Upper lobe of left lung (tissue), 6 donors: ENCODE measurements at regions not wholly inside any gene's neighbourhood (a gene's known extent, or its start where the extent isn't known, plus 50 kb on each side); places are given as distances from the start of the nearest gene placed in this dataset.
A peak's percentile ranks its signal among the peaks of the same experiment; 100 is the strongest.
"Not testable (repeated sequence)": the region's sequence is repeated elsewhere in the genome, so short reads cannot be mapped to it uniquely, and the experiment has no call there.

Experiments used
- ATAC-seq, 2 donors: fragments of 200-7000 bp; cut with Tn5 transposase; one replicate each; pipeline ENCODE4 v1.9.1; 2022; ENCODE audit warnings: mild to moderate bottlenecking in 2 of 2, moderate library complexity in 2 of 2; ENCODE audit not compliant: low FRiP score in 2 of 2
- DNase-seq, 2 donors: peaks; one replicate each; pipeline ENCODE4 v3.0.0-alpha.2; 2019 to 2020
- H3K27ac ChIP-seq, 4 donors: fragments of 200-600 bp; sonication (generic); one replicate each; pipeline ENCODE4 v1.5.1; 2016 to 2019
- H3K27me3 ChIP-seq, 4 donors: fragments of 200-600 bp; sonication (generic); one replicate each; pipeline ENCODE4 v1.5.1; 2017 to 2019
- H3K36me3 ChIP-seq, 4 donors: fragments of 200-600 bp; sonication (generic); one replicate each; pipeline ENCODE4 v1.5.1; 2016 to 2019
- H3K4me1 ChIP-seq, 4 donors: fragments of 200-600 bp; sonication (generic); one replicate each; pipeline ENCODE4 v1.5.1; 2018 to 2019
- H3K4me3 ChIP-seq, 4 donors: fragments of 200-600 bp; sonication (generic); one replicate each; pipeline ENCODE4 v1.5.1; 2017 to 2019; ENCODE audit warnings: mild to moderate bottlenecking in 2 of 4, moderate library complexity in 1 of 4
- H3K9me3 ChIP-seq, 4 donors: fragments of 200-600 bp; sonication (generic); one replicate each; pipeline ENCODE4 v1.5.1; 2018 to 2019
- CTCF ChIP-seq, 6 experiments: fragments of 450-650 bp in 4 of 6; fragments of 200-600 bp in 2 of 6; sonication (generic) in 2 of 6; IDR thresholded peaks; one replicate each; pipeline ENCODE4 v1.5.1; 2016 to 2019; ENCODE audit warnings: antibody characterized with exemption in 6 of 6
- EP300 ChIP-seq, 4 donors: sonication (generic); formaldehyde crosslinking; IDR thresholded peaks; one replicate each; pipeline ENCODE4 v1.5.1; 2017; ENCODE audit warnings: antibody characterized with exemption in 4 of 4, control low read depth in 2 of 4
- POLR2A ChIP-seq, 4 donors: fragments of 450-650 bp; IDR thresholded peaks; one replicate each; pipeline ENCODE4 v1.5.1; 2016 to 2017; ENCODE audit warnings: antibody characterized with exemption in 4 of 4, mild to moderate bottlenecking in 2 of 4
- POLR2AphosphoS5 ChIP-seq, 2 donors: sonication (generic); formaldehyde crosslinking; IDR thresholded peaks; one replicate each; pipeline ENCODE4 v1.5.1; 2017; ENCODE audit warnings: antibody characterized with exemption in 2 of 2
- WGBS, 2 donors: methylation state at CpG; one replicate each; pipeline ENCODE4 v1.1.5; 2017 to 2018; 5-methylcytosine and 5-hydroxymethylcytosine counted together
- donor health status: DM: no; HTN: no; CAD: no; lungs with moderate emphysema.
- donor health status: DM: no; HTN: yes; CAD: no; lungs with severe emphysema.

- Histone ChIP-seq H3K27me3 (no peaks in the 10 kb centered on the region), H3K4me1 (no peaks in the 10 kb centered on the region), H3K4me3 (no peak overlapping the region), H3K36me3 (no peaks in the 10 kb centered on the region), H3K27ac (no peak overlapping the region), H3K9me3 (no peaks in the 10 kb centered on the region)
- ATAC-seq (no peak), DNase-seq (no peak)
- 77 to 94% methylated on average over 3 of the region's 3 CpGs for WGBS, 2 donors
- TF ChIP-seq POLR2A (IDR thresholded peaks at IDR 0.05) (no peak), POLR2AphosphoS5 (IDR thresholded peaks at IDR 0.05) (no peak), EP300 (IDR thresholded peaks at IDR 0.05) (no peak), CTCF (IDR thresholded peaks at IDR 0.05) (no peak)
These were observed 115.8 kb upstream of the CARD11 start for GRCh38 chr7:3159445-3159844.

- H3K27ac ChIP-seq, H3K9me3 ChIP-seq, H3K4me1 ChIP-seq, ATAC-seq, H3K4me3 ChIP-seq, DNase-seq, H3K36me3 ChIP-seq, H3K27me3 ChIP-seq: not testable (repeated sequence)
- 77 to 88% methylated on average over 5 of the region's 5 CpGs for WGBS, 2 donors
These were observed 116.3 kb upstream of the CARD11 start for GRCh38 chr7:3159926-3160325.

GRCh38 chr7:3162289-3162688 is 118.6 kb upstream of the CARD11 start:
- no peaks in the 10 kb centered on the region for H3K27me3 ChIP-seq
- no peak for DNase-seq
- H3K4me3 ChIP-seq = no peak overlapping the region
- ATAC-seq = peak in 1 of 2 donors; percentile 37
- WGBS, 2 donors = 64 to 73% methylated on average over 2 of the region's 2 CpGs
- no peak overlapping the region for H3K27ac ChIP-seq
- H3K4me1 ChIP-seq = no peaks in the 10 kb centered on the region
- no peaks in the 10 kb centered on the region for H3K36me3 ChIP-seq
- TF ChIP-seq CTCF (IDR thresholded peaks at IDR 0.05) (no peak), EP300 (IDR thresholded peaks at IDR 0.05) (no peak), POLR2A (IDR thresholded peaks at IDR 0.05) (no peak), POLR2AphosphoS5 (IDR thresholded peaks at IDR 0.05) (no peak)
- H3K9me3 ChIP-seq = no peaks in the 10 kb centered on the region

GRCh38 chr7:3162798-3163197 is 119.1 kb upstream of the CARD11 start:
- ATAC-seq, H3K9me3 ChIP-seq, H3K27me3 ChIP-seq, H3K4me1 ChIP-seq, H3K4me3 ChIP-seq, H3K36me3 ChIP-seq, DNase-seq, H3K27ac ChIP-seq: not testable (repeated sequence)
- WGBS, 2 donors = 72 to 77% methylated on average over 4 of the region's 4 CpGs

- H3K4me3 ChIP-seq = no peak overlapping the region
- ATAC-seq = no peak
- no peaks in the 10 kb centered on the region for H3K36me3 ChIP-seq
- H3K9me3 ChIP-seq = no peaks in the 10 kb centered on the region
- no peak overlapping the region for H3K27ac ChIP-seq
- TF ChIP-seq CTCF (IDR thresholded peaks at IDR 0.05) = no peak
- no peak for TF ChIP-seq POLR2A (IDR thresholded peaks at IDR 0.05)
- TF ChIP-seq EP300 (IDR thresholded peaks at IDR 0.05) = no peak
- no peak for TF ChIP-seq POLR2AphosphoS5 (IDR thresholded peaks at IDR 0.05)
- DNase-seq = no peak
- WGBS, 2 donors = 43 to 57% methylated on average over 10 of the region's 10 CpGs
- no peaks in the 10 kb centered on the region for H3K27me3 ChIP-seq
- no peaks in the 10 kb centered on the region for H3K4me1 ChIP-seq
These were observed 120.7 kb upstream of the CARD11 start for GRCh38 chr7:3164380-3164792.

- ATAC-seq (no peak), DNase-seq (no peak)
- Histone ChIP-seq H3K4me3 (no peak overlapping the region), H3K27ac (no peak overlapping the region), H3K4me1 (no peaks in the 10 kb centered on the region), H3K27me3 (no peaks in the 10 kb centered on the region), H3K9me3 (no peaks in the 10 kb centered on the region), H3K36me3 (no peaks in the 10 kb centered on the region)
- TF ChIP-seq EP300 (IDR thresholded peaks at IDR 0.05) (no peak), POLR2A (IDR thresholded peaks at IDR 0.05) (no peak), CTCF (IDR thresholded peaks at IDR 0.05) (no peak), POLR2AphosphoS5 (IDR thresholded peaks at IDR 0.05) (no peak)
- WGBS, 2 donors = 79 to 85% methylated on average over 19 to 21 of the region's 21 CpGs
These were observed 122.3 kb upstream of the CARD11 start for GRCh38 chr7:3165681-3166580.
